Nephron (organoid): ENCODE measurements at regions not wholly inside any gene's neighbourhood (a gene's known extent, or its start where the extent isn't known, plus 50 kb on each side); places are given as distances from the start of the nearest gene placed in this dataset.

Experiments
- H3K27ac Mint-ChIP-seq, 3 experiments: 2 replicates each; pipeline ENCODE4 v1.8.0; 2020; ENCODE audit warnings: mixed read lengths in 3 of 3, mild to moderate bottlenecking in 2 of 3, moderate library complexity in 1 of 3
- H3K27me3 Mint-ChIP-seq: 2 replicates; pipeline ENCODE4 v1.8.0; 2021; ENCODE audit warnings: low read depth, mild to moderate bottlenecking, moderate library complexity, mixed read lengths
- H3K36me3 Mint-ChIP-seq: 2 replicates; pipeline ENCODE4 v1.8.0; 2020; ENCODE audit warnings: low read depth, mixed read lengths
- H3K4me1 Mint-ChIP-seq: 2 replicates; pipeline ENCODE4 v1.8.0; 2020; ENCODE audit warnings: mixed read lengths
- H3K4me3 Mint-ChIP-seq, 3 experiments: 2 replicates each; pipeline ENCODE4 v1.8.0; 2020; ENCODE audit warnings: mild to moderate bottlenecking in 3 of 3, mixed read lengths in 3 of 3, moderate library complexity in 2 of 3
- H3K9me3 Mint-ChIP-seq: 2 replicates; pipeline ENCODE4 v1.8.0; 2020; ENCODE audit warnings: mixed read lengths
- CTCF ChIP-seq, 3 experiments: fragments of 200-600 bp; sonication (generic); IDR thresholded peaks; one replicate each; pipeline ENCODE4 v1.5.0; 2021; ENCODE audit warnings: antibody characterized with exemption in 3 of 3; ENCODE audit not compliant: unreplicated experiment in 3 of 3

DNA sequence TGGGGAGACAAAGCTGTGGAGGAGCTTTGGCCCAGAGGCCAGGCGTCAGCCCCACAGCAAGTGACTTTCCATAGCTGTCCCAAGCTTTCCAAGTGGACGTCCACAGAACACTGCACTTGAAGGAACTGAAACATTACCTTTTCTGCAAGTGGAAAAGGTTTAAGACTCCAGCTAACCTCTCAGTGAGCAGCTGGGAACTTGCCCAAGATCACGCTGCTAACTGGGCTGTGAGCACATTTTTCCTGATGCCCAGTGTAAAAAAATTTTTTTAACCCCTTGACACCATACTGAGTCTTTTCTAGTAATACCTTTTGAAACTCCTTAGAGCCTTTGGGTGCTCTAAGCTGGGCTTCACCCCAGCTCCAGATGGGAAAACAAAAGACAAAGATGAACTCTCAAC is 256.7 kb downstream of the HAUS1 start:
- Mint-ChIP-seq H3K9me3 (peaks cover 9% of the 10 kb centered on the region), H3K4me1 (peaks cover 18% of the 10 kb centered on the region), H3K36me3 (peaks cover 34% of the 10 kb centered on the region)

GRCh38 chr18:46362533-46362932 is 258.3 kb downstream of the HAUS1 start:
- Mint-ChIP-seq H3K27ac (no peak overlapping the region), H3K36me3 (peaks cover 28% of the 10 kb centered on the region), H3K4me1 (peaks cover 30% of the 10 kb centered on the region), H3K9me3 (peaks cover 9% of the 10 kb centered on the region), H3K27me3 (peaks cover 6% of the 10 kb centered on the region), H3K4me3 (no peak overlapping the region)
- TF ChIP-seq CTCF (IDR thresholded peaks at IDR 0.05; ENCODE audit: unreplicated experiment in 3 of 3), result no peak

More for the DNA sequence above, 256.7 kb downstream of the HAUS1 start:
- Mint-ChIP-seq H3K27me3 (peaks cover 6% of the 10 kb centered on the region), H3K27ac (peak overlapping the region in 1 of 3 experiments; percentile 80), H3K4me3 (no peak overlapping the region)
- no peak for TF ChIP-seq CTCF (IDR thresholded peaks at IDR 0.05; ENCODE audit: unreplicated experiment in 3 of 3)

GRCh38 chr18:46364048-46364447 is 259.9 kb downstream of the HAUS1 start:
- Mint-ChIP-seq H3K4me1 (peaks cover 31% of the 10 kb centered on the region), H3K36me3 (peaks cover 16% of the 10 kb centered on the region)

GRCh38 chr18:46366201-46366600 is 262.0 kb downstream of the HAUS1 start:
- TF ChIP-seq CTCF (IDR thresholded peaks at IDR 0.05; ENCODE audit: unreplicated experiment in 3 of 3), result no peak
- peaks cover 25% of the 10 kb centered on the region for H3K4me1 Mint-ChIP-seq
- no peak overlapping the region for H3K4me3 Mint-ChIP-seq
- H3K9me3 Mint-ChIP-seq, result no peaks in the 10 kb centered on the region
- peaks cover 3% of the 10 kb centered on the region for H3K36me3 Mint-ChIP-seq
- peak overlapping the region in 2 of 3 experiments; percentile 62 to 73 for H3K27ac Mint-ChIP-seq
- H3K27me3 Mint-ChIP-seq, result peaks cover 9% of the 10 kb centered on the region

More at GRCh38 chr18:46364048-46364447, 259.9 kb downstream of the HAUS1 start:
- H3K27ac Mint-ChIP-seq, result no peak overlapping the region
- no peak overlapping the region for H3K4me3 Mint-ChIP-seq
- H3K27me3 Mint-ChIP-seq, result peaks cover 9% of the 10 kb centered on the region
- H3K9me3 Mint-ChIP-seq, result peaks cover 4% of the 10 kb centered on the region
- TF ChIP-seq CTCF (IDR thresholded peaks at IDR 0.05; ENCODE audit: unreplicated experiment in 3 of 3), result no peak

DNA sequence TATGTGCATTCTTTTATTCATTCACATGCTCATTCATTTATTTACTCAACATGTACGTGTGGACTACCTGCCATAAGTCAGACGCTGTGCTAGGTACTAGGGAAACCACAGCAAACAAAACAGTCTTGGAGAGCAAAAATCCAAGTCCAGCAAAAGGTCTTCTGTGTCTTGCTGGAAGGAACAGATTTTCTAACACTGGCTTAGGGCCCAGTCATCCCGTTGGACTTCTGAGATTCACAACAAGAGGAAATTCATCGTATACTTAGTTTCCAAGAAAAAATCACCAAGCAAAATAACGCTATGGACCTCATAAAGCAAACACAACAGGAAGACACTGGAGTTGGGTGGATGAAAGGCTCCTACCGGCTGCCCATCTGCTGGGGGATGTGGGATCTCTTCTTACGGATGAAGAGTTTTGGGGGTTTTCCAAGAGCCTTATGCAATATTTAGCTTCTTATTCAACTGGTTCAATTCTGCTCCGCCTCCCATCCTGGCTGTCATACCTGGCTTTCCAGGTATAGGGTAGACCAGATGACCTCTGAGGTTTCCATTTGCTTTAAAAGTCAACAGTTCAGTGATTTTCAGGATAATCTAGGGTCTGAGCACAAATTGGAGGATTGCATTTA is 262.7 kb downstream of the HAUS1 start:
- H3K36me3 Mint-ChIP-seq, result peaks cover 3% of the 10 kb centered on the region
- H3K27ac Mint-ChIP-seq, result peak overlapping the region in 2 of 3 experiments; percentile 62 to 73
- no peaks in the 10 kb centered on the region for H3K9me3 Mint-ChIP-seq
- H3K27me3 Mint-ChIP-seq, result peaks cover 9% of the 10 kb centered on the region
- no peak overlapping the region for H3K4me3 Mint-ChIP-seq
- TF ChIP-seq CTCF (IDR thresholded peaks at IDR 0.05; ENCODE audit: unreplicated experiment in 3 of 3), result no peak
- H3K4me1 Mint-ChIP-seq, result peaks cover 19% of the 10 kb centered on the region

GRCh38 chr18:46369323-46369722 is 265.1 kb downstream of the HAUS1 start:
- TF ChIP-seq CTCF (IDR thresholded peaks at IDR 0.05; ENCODE audit: unreplicated experiment in 3 of 3), result no peak
- Mint-ChIP-seq H3K4me3 (no peak overlapping the region), H3K9me3 (no peaks in the 10 kb centered on the region), H3K36me3 (peaks cover 3% of the 10 kb centered on the region), H3K27me3 (peaks cover 9% of the 10 kb centered on the region), H3K27ac (no peak overlapping the region), H3K4me1 (peaks cover 30% of the 10 kb centered on the region)
